WERI-Rb-1 (cell line): ENCODE measurements at regions not wholly inside any gene's neighbourhood (a gene's known extent, or its start where the extent isn't known, plus 50 kb on each side); places are given as distances from the start of the nearest gene placed in this dataset.

Experiments used
- DNase-seq: peaks from one replicate; pipeline ENCODE4 v3.0.0-alpha.2; 2020
- H3K27ac ChIP-seq: fragments of 250-450 bp; sonication (Bioruptor Pico); 2 replicates; pipeline ENCODE4 v1.5.1; 2020; ENCODE audit warnings: mild to moderate bottlenecking, moderate library complexity
- H3K27me3 ChIP-seq: fragments of 250-450 bp; sonication (Bioruptor Pico); 2 replicates; pipeline ENCODE4 v1.5.1; 2021; ENCODE audit warnings: mild to moderate bottlenecking, low read depth, moderate library complexity; ENCODE audit not compliant: insufficient read depth, severe bottlenecking
- H3K36me3 ChIP-seq: fragments of 250-450 bp; sonication (Bioruptor Pico); 2 replicates; pipeline ENCODE4 v1.5.1; 2020; ENCODE audit warnings: mild to moderate bottlenecking, moderate library complexity
- H3K4me3 ChIP-seq: 2 replicates; pipeline ENCODE4 v1.5.1; 2011; ENCODE audit warnings: low read depth, mild to moderate bottlenecking, control low read depth, low read length
- H3K9me3 ChIP-seq: fragments of 250-450 bp; sonication (Bioruptor Pico); 2 replicates; pipeline ENCODE4 v1.5.1; 2021; ENCODE audit warnings: mild to moderate bottlenecking, moderate library complexity; ENCODE audit not compliant: severe bottlenecking
- CTCF ChIP-seq: IDR thresholded peaks from 2 replicates; pipeline ENCODE4 v1.5.1; 2011; ENCODE audit warnings: low read depth, mild to moderate bottlenecking, control low read depth, inconsistent platforms, low read length

DNA sequence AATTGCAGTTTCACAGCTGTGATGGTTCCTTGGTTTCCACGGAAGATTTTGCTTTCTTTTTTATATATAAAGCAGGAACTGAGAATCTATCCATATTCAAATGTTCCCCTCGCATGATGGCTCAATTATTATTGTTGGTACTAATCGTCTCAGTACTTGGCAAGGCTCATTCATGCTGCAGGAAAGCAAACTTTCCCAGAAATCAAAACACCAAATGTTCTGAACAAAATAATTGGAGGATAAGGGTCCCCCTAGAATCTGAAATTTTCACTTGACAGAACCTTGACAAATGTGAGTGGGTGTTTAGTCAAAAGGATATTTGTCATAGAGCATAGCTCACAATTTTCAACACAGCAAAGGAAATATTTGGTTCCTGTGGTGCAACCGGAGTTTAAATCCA, 1598.6 kb upstream of the PCDH7 start:
- Histone ChIP-seq H3K36me3 (no peaks in the 10 kb centered on the region), H3K27me3 (no peaks in the 10 kb centered on the region), H3K4me3 (no peak overlapping the region), H3K9me3 (no peaks in the 10 kb centered on the region), H3K27ac (no peak overlapping the region)
- DNase-seq = no peak
- TF ChIP-seq CTCF = no peak

DNA sequence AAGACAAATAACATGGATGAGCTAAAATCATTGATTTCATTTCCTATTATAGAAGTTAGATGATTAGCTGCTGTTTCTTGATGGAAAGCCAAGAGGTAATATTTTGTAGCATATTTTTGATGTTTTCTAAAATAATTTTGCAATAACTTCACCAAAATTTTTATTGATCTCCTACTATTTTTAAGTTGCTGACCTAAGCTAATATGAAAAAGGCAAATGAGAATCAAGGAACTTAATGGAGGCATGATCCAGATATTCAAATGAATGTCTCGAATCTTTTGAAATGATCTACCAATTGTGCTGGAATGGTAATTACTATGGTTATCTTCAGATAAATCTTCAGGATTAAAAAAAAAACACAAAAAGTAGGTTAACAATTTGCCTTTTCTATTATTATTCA, 1591.4 kb upstream of the PCDH7 start:
- DNase-seq = no peak
- no peak for TF ChIP-seq CTCF

GRCh38 chr4:29131304-29131703, 1588.9 kb upstream of the PCDH7 start:
- H3K9me3 ChIP-seq = no peaks in the 10 kb centered on the region
- TF ChIP-seq CTCF = no peak
- DNase-seq = no peak
- H3K27me3 ChIP-seq = no peaks in the 10 kb centered on the region
- H3K4me3 ChIP-seq = no peak overlapping the region
- no peak overlapping the region for H3K27ac ChIP-seq
- H3K36me3 ChIP-seq = no peaks in the 10 kb centered on the region

More for the DNA sequence above, 1591.4 kb upstream of the PCDH7 start:
- H3K27me3 ChIP-seq = no peaks in the 10 kb centered on the region
- no peaks in the 10 kb centered on the region for H3K9me3 ChIP-seq
- no peak overlapping the region for H3K27ac ChIP-seq
- no peaks in the 10 kb centered on the region for H3K36me3 ChIP-seq
- H3K4me3 ChIP-seq = no peak overlapping the region

DNA sequence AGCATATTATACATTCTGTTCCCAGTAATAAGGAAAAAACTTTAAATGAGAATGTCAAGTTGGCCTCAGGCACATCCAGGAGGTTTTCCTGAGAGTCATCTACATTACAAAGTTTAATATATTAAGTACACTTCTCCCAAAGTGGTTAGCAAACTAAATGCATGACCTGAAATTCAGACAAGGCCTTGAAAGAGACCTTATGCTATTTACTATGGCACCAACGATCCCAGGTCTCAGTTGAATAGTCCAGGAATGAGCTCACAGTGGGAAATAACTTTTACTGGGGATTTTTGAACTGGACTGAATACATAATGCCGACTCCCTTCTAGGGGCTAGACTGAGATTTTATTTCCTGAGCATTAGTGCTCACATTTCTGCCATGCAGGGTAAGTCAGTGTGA, 1577.5 kb upstream of the PCDH7 start:
- no peaks in the 10 kb centered on the region for H3K27me3 ChIP-seq
- H3K36me3 ChIP-seq = no peaks in the 10 kb centered on the region
- TF ChIP-seq CTCF = no peak
- no peaks in the 10 kb centered on the region for H3K9me3 ChIP-seq
- H3K27ac ChIP-seq = no peak overlapping the region
- no peak for DNase-seq
- no peak overlapping the region for H3K4me3 ChIP-seq

- TF ChIP-seq CTCF = no peak
- Histone ChIP-seq H3K36me3 (no peaks in the 10 kb centered on the region), H3K4me3 (no peak overlapping the region), H3K9me3 (no peaks in the 10 kb centered on the region), H3K27me3 (no peaks in the 10 kb centered on the region), H3K27ac (no peak overlapping the region)
- no peak for DNase-seq
These were observed 1568.6 kb upstream of the PCDH7 start for GRCh38 chr4:29151584-29151983.

- no peak overlapping the region for H3K27ac ChIP-seq
- no peaks in the 10 kb centered on the region for H3K36me3 ChIP-seq
- no peaks in the 10 kb centered on the region for H3K27me3 ChIP-seq
- no peaks in the 10 kb centered on the region for H3K9me3 ChIP-seq
- no peak for TF ChIP-seq CTCF
- DNase-seq = no peak
- no peak overlapping the region for H3K4me3 ChIP-seq
These were observed 1566.5 kb upstream of the PCDH7 start for GRCh38 chr4:29153642-29154041.
